ENCODE measurements at regions not wholly inside any gene's neighbourhood (a gene's known extent, or its start where the extent isn't known, plus 50 kb on each side); places are given as distances from the start of the nearest gene placed in this dataset.

GRCh38 chr1:38329644-38330043 is 283.1 kb upstream of the POU3F1 start:
- CTCF ChIA-PET: no interaction called here
- Mint-ChIP-seq H3K27ac (ENCODE audit: unreplicated experiment) (no peak overlapping the region), H3K36me3 (ENCODE audit: insufficient read depth, unreplicated experiment) (no peaks in the 10 kb centered on the region), H3K4me1 (ENCODE audit: low read depth, unreplicated experiment) (no peaks in the 10 kb centered on the region), H3K27me3 (ENCODE audit: unreplicated experiment) (peaks cover 42% of the 10 kb centered on the region), H3K9me3 (ENCODE audit: low read depth, unreplicated experiment) (no peaks in the 10 kb centered on the region), H3K4me3 (ENCODE audit: low read depth, unreplicated experiment) (no peak overlapping the region)
- intact Hi-C loops (cut with micrococcal nuclease; ENCODE audit: unreplicated experiment): no loop called here
- DNase-seq: no peak
- TF ChIP-seq CTCF (IDR thresholded peaks at IDR 0.05; ENCODE audit: unreplicated experiment): no peak
- no TSS peak for BruUV-seq (replicated peaks)

GRCh38 chr1:38328278-38329035 is 281.9 kb upstream of the POU3F1 start:
- no peaks in the 10 kb centered on the region for H3K36me3 Mint-ChIP-seq (ENCODE audit: insufficient read depth, unreplicated experiment)
- TF ChIP-seq CTCF (IDR thresholded peaks at IDR 0.05; ENCODE audit: unreplicated experiment): no peak
- H3K27ac Mint-ChIP-seq (ENCODE audit: unreplicated experiment): no peak overlapping the region
- intact Hi-C loops (cut with micrococcal nuclease; ENCODE audit: unreplicated experiment): no loop called here
- no peak overlapping the region for H3K4me3 Mint-ChIP-seq (ENCODE audit: low read depth, unreplicated experiment)
- no peaks in the 10 kb centered on the region for H3K4me1 Mint-ChIP-seq (ENCODE audit: low read depth, unreplicated experiment)
- DNase-seq: no peak
- BruUV-seq (replicated peaks): no TSS peak
- H3K27me3 Mint-ChIP-seq (ENCODE audit: unreplicated experiment): peaks cover 54% of the 10 kb centered on the region
- CTCF ChIA-PET: interaction anchor here (0.8 kb wide), 1 partner anchor 14 kb away, joined by 3 read pairs; no protein-coding TSS in a partner anchor
- no peaks in the 10 kb centered on the region for H3K9me3 Mint-ChIP-seq (ENCODE audit: low read depth, unreplicated experiment)

- no peak overlapping the region for H3K27ac Mint-ChIP-seq (ENCODE audit: unreplicated experiment)
Measured at GRCh38 chr1:38327559-38327973, 281.0 kb upstream of the POU3F1 start.

GRCh38 chr1:38326856-38327255 is 280.3 kb upstream of the POU3F1 start:
- Mint-ChIP-seq H3K4me3 (ENCODE audit: low read depth, unreplicated experiment) (no peak overlapping the region), H3K9me3 (ENCODE audit: low read depth, unreplicated experiment) (no peaks in the 10 kb centered on the region), H3K4me1 (ENCODE audit: low read depth, unreplicated experiment) (no peaks in the 10 kb centered on the region), H3K36me3 (ENCODE audit: insufficient read depth, unreplicated experiment) (no peaks in the 10 kb centered on the region), H3K27me3 (ENCODE audit: unreplicated experiment) (peaks cover 70% of the 10 kb centered on the region), H3K27ac (ENCODE audit: unreplicated experiment) (no peak overlapping the region)
- CTCF ChIA-PET: interaction anchor here (0.6 kb wide), 1 partner anchor 97 kb away, joined by 3 read pairs; no protein-coding TSS in a partner anchor
- intact Hi-C loops (cut with micrococcal nuclease; ENCODE audit: unreplicated experiment): no loop called here
- BruUV-seq (replicated peaks): no TSS peak
- no peak for DNase-seq
- TF ChIP-seq CTCF (IDR thresholded peaks at IDR 0.05; ENCODE audit: unreplicated experiment): no peak

More at GRCh38 chr1:38327559-38327973, 281.0 kb upstream of the POU3F1 start:
- Mint-ChIP-seq H3K9me3 (ENCODE audit: low read depth, unreplicated experiment) (no peaks in the 10 kb centered on the region), H3K36me3 (ENCODE audit: insufficient read depth, unreplicated experiment) (no peaks in the 10 kb centered on the region), H3K4me1 (ENCODE audit: low read depth, unreplicated experiment) (no peaks in the 10 kb centered on the region), H3K27me3 (ENCODE audit: unreplicated experiment) (peaks cover 63% of the 10 kb centered on the region), H3K4me3 (ENCODE audit: low read depth, unreplicated experiment) (no peak overlapping the region)
- intact Hi-C loops (cut with micrococcal nuclease; ENCODE audit: unreplicated experiment): no loop called here
- no peak for DNase-seq
- CTCF ChIA-PET: interaction anchor here (0.6 to 0.8 kb wide), 2 partner anchors 15 to 96 kb away, joined by 3 read pairs; no protein-coding TSS in a partner anchor
- no TSS peak for BruUV-seq (replicated peaks)
- no peak for TF ChIP-seq CTCF (IDR thresholded peaks at IDR 0.05; ENCODE audit: unreplicated experiment)

Data from Calu3 (cell line).